Spleen (tissue), 7 donors: ENCODE measurements at regions not wholly inside any gene's neighbourhood (a gene's known extent, or its start where the extent isn't known, plus 50 kb on each side); places are given as distances from the start of the nearest gene placed in this dataset.

Experiments
- CTCF ChIP-seq, 11 experiments: fragments of 200-600 bp in 7 of 11; fragments of 450-650 bp in 4 of 11; sonication (generic) in 4 of 11; IDR thresholded peaks in 8 of 11; conservative IDR thresholded peaks in 3 of 11; 1 replicate in 7 of 11; 2 replicates in 4 of 11; pipeline versions ENCODE4 v1.4.0 to v1.8.0; 2016 to 2021; ENCODE audit warnings: antibody characterized with exemption in 11 of 11, inconsistent platforms in 4 of 11, mild to moderate bottlenecking in 1 of 11
- POLR2A ChIP-seq, 3 donors: fragments of 450-650 bp; IDR thresholded peaks; one replicate each; pipeline ENCODE4 v1.5.1; 2017; ENCODE audit warnings: antibody characterized with exemption in 3 of 3, mild to moderate bottlenecking in 1 of 3
- POLR2AphosphoS5 ChIP-seq, 3 donors: sonication (generic); formaldehyde crosslinking; IDR thresholded peaks; one replicate each; pipeline ENCODE4 v1.5.1; 2017; ENCODE audit warnings: antibody characterized with exemption in 3 of 3
- donor health status: DM: no; HTN: no; CAD: no; lungs with moderate emphysema.
- donor health status: DM: no; HTN: no; CAD: no.
- donor health status: DM: no; HTN: no; CAD: no.

GRCh38 chr10:8312781-8313180, 258.3 kb downstream of the GATA3 start:
- TF ChIP-seq CTCF (IDR thresholded peaks at IDR 0.05 in 8 of 11, conservative IDR thresholded peaks at IDR 0.05 in 3 of 11) = no peak
- no peak for TF ChIP-seq POLR2A (IDR thresholded peaks at IDR 0.05)
- TF ChIP-seq POLR2AphosphoS5 (IDR thresholded peaks at IDR 0.05) = no peak
